Osteocyte (in vitro differentiated cells): ENCODE measurements at regions not wholly inside any gene's neighbourhood (a gene's known extent, or its start where the extent isn't known, plus 50 kb on each side); places are given as distances from the start of the nearest gene placed in this dataset.

Experiments
- DNase-seq: peaks from one replicate; pipeline ENCODE4 v3.0.0; 2021; ENCODE audit warnings: mixed read lengths; ENCODE audit not compliant: unreplicated experiment; ENCODE audit errors: extremely low spot score
- H3K27ac Mint-ChIP-seq: one replicate; pipeline ENCODE4 v1.8.0; 2021; ENCODE audit warnings: mild to moderate bottlenecking, mixed read lengths; ENCODE audit not compliant: unreplicated experiment
- H3K27me3 Mint-ChIP-seq: one replicate; pipeline ENCODE4 v1.8.0; 2021; ENCODE audit warnings: mixed read lengths; ENCODE audit not compliant: unreplicated experiment
- H3K36me3 Mint-ChIP-seq: one replicate; pipeline ENCODE4 v1.8.0; 2021; ENCODE audit warnings: mixed read lengths; ENCODE audit not compliant: unreplicated experiment
- H3K4me1 Mint-ChIP-seq: one replicate; pipeline ENCODE4 v1.8.0; 2021; ENCODE audit warnings: mixed read lengths; ENCODE audit not compliant: unreplicated experiment
- H3K4me3 Mint-ChIP-seq: one replicate; pipeline ENCODE4 v1.8.0; 2021; ENCODE audit warnings: mild to moderate bottlenecking, moderate library complexity, mixed read lengths; ENCODE audit not compliant: unreplicated experiment
- H3K9me3 Mint-ChIP-seq: one replicate; pipeline ENCODE4 v1.8.0; 2021; ENCODE audit warnings: mixed read lengths; ENCODE audit not compliant: unreplicated experiment
- TF ChIP-seq, protein P1 (sequence below): fragments of 200-600 bp; sonication (generic); IDR thresholded peaks from 2 replicates; pipeline ENCODE4 v1.5.0; 2021; ENCODE audit warnings: antibody characterized with exemption, mild to moderate bottlenecking, moderate library complexity

DNA sequence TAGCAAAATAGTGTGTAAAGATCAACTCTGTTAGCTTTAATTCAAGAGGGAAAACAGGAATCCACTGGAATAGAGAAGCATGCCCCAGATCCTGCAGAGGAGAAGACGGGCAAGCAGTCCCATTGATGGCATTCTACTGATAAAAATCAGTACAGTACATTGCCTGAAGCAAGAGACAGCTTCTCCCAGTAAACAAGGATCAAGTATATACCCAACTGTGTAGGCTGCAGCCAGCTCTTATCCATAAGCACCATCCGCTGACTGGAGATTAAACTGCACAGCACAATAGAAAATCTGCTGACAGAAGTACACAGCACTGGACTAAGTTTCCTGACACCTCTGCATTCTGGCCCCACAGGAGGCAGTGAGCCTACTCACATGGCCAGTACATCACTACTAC, 110.1 kb downstream of the COX18 start:
- no peak for DNase-seq
- Mint-ChIP-seq H3K4me1 (no peaks in the 10 kb centered on the region), H3K9me3 (peaks cover 31% of the 10 kb centered on the region), H3K36me3 (peaks cover 9% of the 10 kb centered on the region), H3K27me3 (no peaks in the 10 kb centered on the region), H3K4me3 (no peak overlapping the region), H3K27ac (no peak overlapping the region)
- TF ChIP-seq, protein P1, sequence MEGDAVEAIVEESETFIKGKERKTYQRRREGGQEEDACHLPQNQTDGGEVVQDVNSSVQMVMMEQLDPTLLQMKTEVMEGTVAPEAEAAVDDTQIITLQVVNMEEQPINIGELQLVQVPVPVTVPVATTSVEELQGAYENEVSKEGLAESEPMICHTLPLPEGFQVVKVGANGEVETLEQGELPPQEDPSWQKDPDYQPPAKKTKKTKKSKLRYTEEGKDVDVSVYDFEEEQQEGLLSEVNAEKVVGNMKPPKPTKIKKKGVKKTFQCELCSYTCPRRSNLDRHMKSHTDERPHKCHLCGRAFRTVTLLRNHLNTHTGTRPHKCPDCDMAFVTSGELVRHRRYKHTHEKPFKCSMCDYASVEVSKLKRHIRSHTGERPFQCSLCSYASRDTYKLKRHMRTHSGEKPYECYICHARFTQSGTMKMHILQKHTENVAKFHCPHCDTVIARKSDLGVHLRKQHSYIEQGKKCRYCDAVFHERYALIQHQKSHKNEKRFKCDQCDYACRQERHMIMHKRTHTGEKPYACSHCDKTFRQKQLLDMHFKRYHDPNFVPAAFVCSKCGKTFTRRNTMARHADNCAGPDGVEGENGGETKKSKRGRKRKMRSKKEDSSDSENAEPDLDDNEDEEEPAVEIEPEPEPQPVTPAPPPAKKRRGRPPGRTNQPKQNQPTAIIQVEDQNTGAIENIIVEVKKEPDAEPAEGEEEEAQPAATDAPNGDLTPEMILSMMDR: no peak

- H3K4me1 Mint-ChIP-seq: peaks cover 5% of the 10 kb centered on the region
Observed at GRCh38 chr4:72954811-72955210, 114.7 kb downstream of the COX18 start.

GRCh38 chr4:72953571-72953970, 115.9 kb downstream of the COX18 start:
- peaks cover 3% of the 10 kb centered on the region for H3K9me3 Mint-ChIP-seq

More at GRCh38 chr4:72954811-72955210, 114.7 kb downstream of the COX18 start:
- H3K27ac Mint-ChIP-seq: no peak overlapping the region
- H3K36me3 Mint-ChIP-seq: peaks cover 2% of the 10 kb centered on the region
- TF ChIP-seq, protein P1: no peak
- peaks cover 7% of the 10 kb centered on the region for H3K9me3 Mint-ChIP-seq
- no peaks in the 10 kb centered on the region for H3K27me3 Mint-ChIP-seq
- DNase-seq: no peak
- no peak overlapping the region for H3K4me3 Mint-ChIP-seq

DNA sequence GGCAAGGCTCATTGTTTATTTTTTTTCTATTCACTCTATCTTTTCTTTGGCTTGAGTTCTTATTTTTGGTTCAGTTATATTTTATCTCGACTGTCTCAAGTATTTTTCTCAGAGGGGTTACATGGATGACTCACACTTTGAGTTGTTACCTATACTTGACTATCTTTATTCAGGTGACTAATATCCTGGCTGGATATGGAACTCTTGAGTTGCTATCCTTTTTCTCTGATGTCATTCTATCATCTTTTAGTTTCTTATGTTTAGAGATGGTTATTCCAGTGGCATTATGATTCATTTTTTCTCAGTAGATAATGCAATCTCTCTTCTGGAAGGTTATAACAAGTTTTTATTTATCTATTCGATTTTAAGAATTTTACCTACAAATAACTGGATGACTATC, 117.9 kb downstream of the COX18 start:
- H3K27ac Mint-ChIP-seq: no peak overlapping the region
- peaks cover 5% of the 10 kb centered on the region for H3K4me1 Mint-ChIP-seq
- peaks cover 8% of the 10 kb centered on the region for H3K27me3 Mint-ChIP-seq
- DNase-seq: no peak
- peaks cover 3% of the 10 kb centered on the region for H3K9me3 Mint-ChIP-seq
- no peak overlapping the region for H3K4me3 Mint-ChIP-seq
- TF ChIP-seq, protein P1: no peak
- H3K36me3 Mint-ChIP-seq: no peaks in the 10 kb centered on the region

More at GRCh38 chr4:72953571-72953970, 115.9 kb downstream of the COX18 start:
- Mint-ChIP-seq H3K27ac (no peak overlapping the region), H3K4me1 (peaks cover 5% of the 10 kb centered on the region), H3K36me3 (no peaks in the 10 kb centered on the region), H3K27me3 (peaks cover 3% of the 10 kb centered on the region), H3K4me3 (no peak overlapping the region)
- DNase-seq: no peak
- TF ChIP-seq, protein P1: no peak

- TF ChIP-seq, protein P1: peak; percentile 33
- DNase-seq: no peak
- Mint-ChIP-seq H3K36me3 (no peaks in the 10 kb centered on the region), H3K4me1 (peaks cover 5% of the 10 kb centered on the region), H3K9me3 (peaks cover 3% of the 10 kb centered on the region), H3K27ac (no peak overlapping the region), H3K27me3 (peaks cover 9% of the 10 kb centered on the region), H3K4me3 (no peak overlapping the region)
Observed at GRCh38 chr4:72951147-72951546, 118.4 kb downstream of the COX18 start.
